ENCODE measurements at regions not wholly inside any gene's neighbourhood (a gene's known extent, or its start where the extent isn't known, plus 50 kb on each side); places are given as distances from the start of the nearest gene placed in this dataset.

- peaks cover 4 to 10% of the 10 kb centered on the region in 2 experiments for H3K36me3 ChIP-seq (ENCODE audit: control insufficient read depth in 1 of 2, insufficient read depth in 2 of 2, low read length in 2 of 2)
- H3K4me1 ChIP-seq (ENCODE audit: control insufficient read depth in 1 of 2, insufficient read depth in 2 of 2, low read length in 2 of 2): peaks cover 15 to 26% of the 10 kb centered on the region in 2 experiments
- H3K9me3 ChIP-seq (ENCODE audit: insufficient read depth, low read depth, low read length): no peaks in the 10 kb centered on the region
- H3K79me1 ChIP-seq (ENCODE audit: low read length): peaks cover 38% of the 10 kb centered on the region
- peak overlapping the region; percentile 100 for H3K9ac ChIP-seq (ENCODE audit: low read length)
- H3K27me3 ChIP-seq (ENCODE audit: insufficient read depth, low read length): no peaks in the 10 kb centered on the region
- no CpG with 5 or more reads among the region's 18 CpGs for WGBS (ENCODE audit: extremely low coverage, insufficient coverage, insufficient read length)
- peak overlapping the region; percentile 92 for H3K27ac ChIP-seq (ENCODE audit: low read depth, low read length)
- H3K18ac ChIP-seq (ENCODE audit: low read length): peak overlapping the region; percentile 100
- H2AFZ ChIP-seq (ENCODE audit: insufficient read depth, low read length, poor library complexity): peak overlapping the region; percentile 23
- H3K23ac ChIP-seq (ENCODE audit: low read length): no peak overlapping the region
- peak in 1 of 2 donors; percentile 48 for DNase-seq
- peak overlapping the region; percentile 99 for H3K4me3 ChIP-seq (ENCODE audit: low read depth, low read length)
- peak overlapping the region; percentile 97 for H4K8ac ChIP-seq (ENCODE audit: low read depth, low read length)
- peak overlapping the region; percentile 84 for H2BK12ac ChIP-seq (ENCODE audit: low read length)
- peak overlapping the region; percentile 100 for H3K14ac ChIP-seq (ENCODE audit: low read length)
- peak overlapping the region; percentile 99 for H2AK5ac ChIP-seq (ENCODE audit: low read length)
- H4K91ac ChIP-seq (ENCODE audit: low read depth, low read length): peak overlapping the region; percentile 100
- H2BK120ac ChIP-seq (ENCODE audit: insufficient read depth, low read length, poor library complexity): peak overlapping the region; percentile 100
- H4K12ac ChIP-seq (ENCODE audit: low read depth, low read length): peak overlapping the region; percentile 98
- H3K4me2 ChIP-seq (ENCODE audit: low read length): peak overlapping the region; percentile 61
- peak overlapping the region; percentile 100 for H2BK5ac ChIP-seq (ENCODE audit: low read depth, low read length, poor library complexity)
- H3K79me2 ChIP-seq (ENCODE audit: control insufficient read depth, insufficient read depth, low read length, poor library complexity): peaks cover 32% of the 10 kb centered on the region
- peak overlapping the region; percentile 100 for H3K4ac ChIP-seq (ENCODE audit: low read depth, low read length)
Observed at GRCh38 chr2:174681099-174682006, 82.9 kb downstream of the CHRNA1 start.

- WGBS (ENCODE audit: extremely low coverage, insufficient coverage, insufficient read length): no CpG with 5 or more reads among the region's 2 CpGs
- peak overlapping the region; percentile 61 for H3K4me2 ChIP-seq (ENCODE audit: low read length)
- no peaks in the 10 kb centered on the region for H3K9me3 ChIP-seq (ENCODE audit: insufficient read depth, low read depth, low read length)
- H3K4me3 ChIP-seq (ENCODE audit: low read depth, low read length): no peak overlapping the region
- H2BK12ac ChIP-seq (ENCODE audit: low read length): no peak overlapping the region
- H3K4ac ChIP-seq (ENCODE audit: low read depth, low read length): peak overlapping the region; percentile 96
- peak overlapping the region; percentile 69 for H3K14ac ChIP-seq (ENCODE audit: low read length)
- no peak overlapping the region for H4K12ac ChIP-seq (ENCODE audit: low read depth, low read length)
- H2AFZ ChIP-seq (ENCODE audit: insufficient read depth, low read length, poor library complexity): no peak overlapping the region
- H4K91ac ChIP-seq (ENCODE audit: low read depth, low read length): peak overlapping the region; percentile 61
- peak overlapping the region; percentile 54 for H3K18ac ChIP-seq (ENCODE audit: low read length)
- H3K9ac ChIP-seq (ENCODE audit: low read length): no peak overlapping the region
- H3K27ac ChIP-seq (ENCODE audit: low read depth, low read length): peak overlapping the region; percentile 53
- H2BK5ac ChIP-seq (ENCODE audit: low read depth, low read length, poor library complexity): peak overlapping the region; percentile 11
- no peaks in the 10 kb centered on the region for H3K27me3 ChIP-seq (ENCODE audit: insufficient read depth, low read length)
- no peak overlapping the region for H2AK5ac ChIP-seq (ENCODE audit: low read length)
- H3K4me1 ChIP-seq (ENCODE audit: control insufficient read depth in 1 of 2, insufficient read depth in 2 of 2, low read length in 2 of 2): peaks cover 15 to 26% of the 10 kb centered on the region in 2 experiments
- H2BK120ac ChIP-seq (ENCODE audit: insufficient read depth, low read length, poor library complexity): no peak overlapping the region
- peaks cover 9 to 17% of the 10 kb centered on the region in 2 experiments for H3K36me3 ChIP-seq (ENCODE audit: control insufficient read depth in 1 of 2, insufficient read depth in 2 of 2, low read length in 2 of 2)
- no peak overlapping the region for H4K8ac ChIP-seq (ENCODE audit: low read depth, low read length)
- DNase-seq: no peak
- no peak overlapping the region for H3K23ac ChIP-seq (ENCODE audit: low read length)
- peaks cover 32% of the 10 kb centered on the region for H3K79me2 ChIP-seq (ENCODE audit: control insufficient read depth, insufficient read depth, low read length, poor library complexity)
- H3K79me1 ChIP-seq (ENCODE audit: low read length): peaks cover 38% of the 10 kb centered on the region
Observed at GRCh38 chr2:174680221-174680620, 82.6 kb upstream of the WIPF1 start.

GRCh38 chr2:174678395-174678794 is 80.8 kb upstream of the WIPF1 start:
- no CpG with 5 or more reads among the region's 2 CpGs for WGBS (ENCODE audit: extremely low coverage, insufficient coverage, insufficient read length)

GRCh38 chr2:174675615-174676014 is 78.0 kb upstream of the WIPF1 start:
- Histone ChIP-seq H3K79me2 (ENCODE audit: control insufficient read depth, insufficient read depth, low read length, poor library complexity) (peaks cover 10% of the 10 kb centered on the region), H2AK5ac (ENCODE audit: low read length) (no peak overlapping the region), H3K14ac (ENCODE audit: low read length) (no peak overlapping the region), H3K4me2 (ENCODE audit: low read length) (no peak overlapping the region), H3K18ac (ENCODE audit: low read length) (no peak overlapping the region), H4K12ac (ENCODE audit: low read depth, low read length) (no peak overlapping the region), H3K4ac (ENCODE audit: low read depth, low read length) (no peak overlapping the region), H3K79me1 (ENCODE audit: low read length) (peaks cover 11% of the 10 kb centered on the region), H3K27ac (ENCODE audit: low read depth, low read length) (no peak overlapping the region), H4K91ac (ENCODE audit: low read depth, low read length) (no peak overlapping the region), H4K8ac (ENCODE audit: low read depth, low read length) (no peak overlapping the region), H3K9me3 (ENCODE audit: insufficient read depth, low read depth, low read length) (peaks cover 2% of the 10 kb centered on the region), H3K36me3 (ENCODE audit: control insufficient read depth in 1 of 2, insufficient read depth in 2 of 2, low read length in 2 of 2) (peaks cover 19 to 28% of the 10 kb centered on the region in 2 experiments), H3K9ac (ENCODE audit: low read length) (no peak overlapping the region), H3K4me3 (ENCODE audit: low read depth, low read length) (no peak overlapping the region), H2BK120ac (ENCODE audit: insufficient read depth, low read length, poor library complexity) (no peak overlapping the region), H3K4me1 (ENCODE audit: control insufficient read depth in 1 of 2, insufficient read depth in 2 of 2, low read length in 2 of 2) (peaks cover 13 to 15% of the 10 kb centered on the region in 2 experiments), H3K27me3 (ENCODE audit: insufficient read depth, low read length) (no peaks in the 10 kb centered on the region), H2BK5ac (ENCODE audit: low read depth, low read length, poor library complexity) (no peak overlapping the region), H2AFZ (ENCODE audit: insufficient read depth, low read length, poor library complexity) (no peak overlapping the region), H2BK12ac (ENCODE audit: low read length) (no peak overlapping the region), H3K23ac (ENCODE audit: low read length) (no peak overlapping the region)
- no CpG with 5 or more reads among the region's 5 CpGs for WGBS (ENCODE audit: extremely low coverage, insufficient coverage, insufficient read length)
- DNase-seq: no peak

More at GRCh38 chr2:174678395-174678794, 80.8 kb upstream of the WIPF1 start:
- Histone ChIP-seq H3K4ac (ENCODE audit: low read depth, low read length) (no peak overlapping the region), H2AK5ac (ENCODE audit: low read length) (no peak overlapping the region), H2BK5ac (ENCODE audit: low read depth, low read length, poor library complexity) (no peak overlapping the region), H3K4me3 (ENCODE audit: low read depth, low read length) (no peak overlapping the region), H3K27me3 (ENCODE audit: insufficient read depth, low read length) (no peaks in the 10 kb centered on the region), H3K36me3 (ENCODE audit: control insufficient read depth in 1 of 2, insufficient read depth in 2 of 2, low read length in 2 of 2) (peaks cover 11 to 19% of the 10 kb centered on the region in 2 experiments), H2AFZ (ENCODE audit: insufficient read depth, low read length, poor library complexity) (no peak overlapping the region), H3K79me2 (ENCODE audit: control insufficient read depth, insufficient read depth, low read length, poor library complexity) (peaks cover 31% of the 10 kb centered on the region), H4K12ac (ENCODE audit: low read depth, low read length) (no peak overlapping the region), H3K79me1 (ENCODE audit: low read length) (peaks cover 33% of the 10 kb centered on the region), H3K4me2 (ENCODE audit: low read length) (peak overlapping the region; percentile 33), H3K14ac (ENCODE audit: low read length) (no peak overlapping the region), H4K8ac (ENCODE audit: low read depth, low read length) (no peak overlapping the region), H3K9me3 (ENCODE audit: insufficient read depth, low read depth, low read length) (no peaks in the 10 kb centered on the region), H2BK120ac (ENCODE audit: insufficient read depth, low read length, poor library complexity) (no peak overlapping the region), H3K27ac (ENCODE audit: low read depth, low read length) (peak overlapping the region; percentile 36), H3K23ac (ENCODE audit: low read length) (no peak overlapping the region), H4K91ac (ENCODE audit: low read depth, low read length) (no peak overlapping the region), H3K9ac (ENCODE audit: low read length) (no peak overlapping the region), H3K4me1 (ENCODE audit: control insufficient read depth in 1 of 2, insufficient read depth in 2 of 2, low read length in 2 of 2) (peaks cover 12 to 18% of the 10 kb centered on the region in 2 experiments), H2BK12ac (ENCODE audit: low read length) (no peak overlapping the region), H3K18ac (ENCODE audit: low read length) (no peak overlapping the region)
- peak; percentile 92 to 98 for DNase-seq

Measured in trophoblast cell (in vitro differentiated cells and primary cell).